SK-N-SH treated with all-trans-retinoic acid at 6 μM for 48 hours (cell line): ENCODE measurements at regions not wholly inside any gene's neighbourhood (a gene's known extent, or its start where the extent isn't known, plus 50 kb on each side); places are given as distances from the start of the nearest gene placed in this dataset.

ENCODE experiments used
- ARNTL ChIP-seq: fragments of 450-650 bp; formaldehyde crosslinking; IDR thresholded peaks from 2 replicates; pipeline ENCODE4 v1.5.0; 2020; ENCODE audit warnings: low read depth, mild to moderate bottlenecking, moderate library complexity, borderline replicate concordance
- CREB5 ChIP-seq: fragments of 250-450 bp; sonication (Bioruptor Pico); IDR thresholded peaks from 2 replicates; pipeline ENCODE4 v1.5.1; 2020; ENCODE audit warnings: low read depth, mild to moderate bottlenecking, moderate library complexity
- CSRNP3 ChIP-seq: fragments of 250-450 bp; sonication (Bioruptor Pico); IDR thresholded peaks from 2 replicates; pipeline ENCODE4 v1.5.1; 2021; ENCODE audit warnings: mild to moderate bottlenecking, moderate library complexity
- ESRRG ChIP-seq: fragments of 250-450 bp; sonication (Bioruptor Pico); IDR thresholded peaks from 2 replicates; pipeline ENCODE4 v1.6.1; 2021; ENCODE audit warnings: mild to moderate bottlenecking
- GLIS3 ChIP-seq: fragments of 250-450 bp; sonication (Bioruptor Pico); IDR thresholded peaks from 2 replicates; pipeline ENCODE4 v1.5.0; 2020; ENCODE audit warnings: mild to moderate bottlenecking, moderate library complexity
- ISL1 ChIP-seq: fragments of 250-450 bp; sonication (Bioruptor Pico); IDR thresholded peaks from 2 replicates; pipeline ENCODE4 v2.1.2; 2022; ENCODE audit warnings: mild to moderate bottlenecking, moderate library complexity
- OSR1 ChIP-seq: fragments of 250-450 bp; sonication (Bioruptor Pico); IDR thresholded peaks from 2 replicates; pipeline ENCODE4 v1.8.0; 2022; ENCODE audit warnings: moderate library complexity, mild to moderate bottlenecking, inconsistent platforms
- POU6F1 ChIP-seq: fragments of 250-450 bp; sonication (Bioruptor Pico); IDR thresholded peaks from 2 replicates; pipeline ENCODE4 v1.8.0; 2021; ENCODE audit warnings: low read depth, mild to moderate bottlenecking, moderate library complexity, borderline replicate concordance
- TCF4 ChIP-seq: fragments of 250-450 bp; sonication (Bioruptor Pico); IDR thresholded peaks from 2 replicates; pipeline ENCODE4 v1.8.0; 2021; ENCODE audit warnings: mild to moderate bottlenecking, moderate library complexity, borderline replicate concordance
- TSHZ2 ChIP-seq: fragments of 250-450 bp; sonication (Bioruptor Pico); IDR thresholded peaks from 2 replicates; pipeline ENCODE4 v1.5.0; 2020; ENCODE audit warnings: mild to moderate bottlenecking, moderate library complexity
- ZFP3 ChIP-seq: fragments of 250-450 bp; sonication (Bioruptor Pico); IDR thresholded peaks from 2 replicates; pipeline ENCODE4 v1.5.0; 2020; ENCODE audit warnings: mild to moderate bottlenecking, moderate library complexity
- ZNF565 ChIP-seq: fragments of 450-650 bp; formaldehyde crosslinking; conservative IDR thresholded peaks from 2 replicates; pipeline ENCODE4 v1.5.0; 2020; ENCODE audit warnings: low read depth, mild to moderate bottlenecking, moderate library complexity
- ZNF70 ChIP-seq: fragments of 450-650 bp; formaldehyde crosslinking; IDR thresholded peaks from 2 replicates; pipeline ENCODE4 v1.5.0; 2020; ENCODE audit warnings: mild to moderate bottlenecking, moderate library complexity

GRCh38 chr18:6497543-6497942, 82.8 kb upstream of the L3MBTL4 start:
- TF ChIP-seq ZNF70 (CRISPR knock-in tag) (no peak), GLIS3 (CRISPR knock-in tag) (no peak), ZNF565 (no peak), ISL1 (CRISPR knock-in tag) (no peak), ARNTL (CRISPR knock-in tag) (no peak), CREB5 (no peak), OSR1 (CRISPR knock-in tag) (no peak), TSHZ2 (no peak), ESRRG (no peak), POU6F1 (CRISPR knock-in tag) (no peak), CSRNP3 (CRISPR knock-in tag) (no peak), TCF4 (CRISPR knock-in tag) (no peak), ZFP3 (no peak)
